HUDEP-2 (cell line): ENCODE measurements at regions not wholly inside any gene's neighbourhood (a gene's known extent, or its start where the extent isn't known, plus 50 kb on each side); places are given as distances from the start of the nearest gene placed in this dataset.

Source experiments
- DNase-seq, 76 experiments: peaks; one replicate each; lab custom pipeline; 2025; ENCODE audit not compliant: unreplicated experiment in 76 of 76; lab: John Stamatoyannopoulos, UW

DNA sequence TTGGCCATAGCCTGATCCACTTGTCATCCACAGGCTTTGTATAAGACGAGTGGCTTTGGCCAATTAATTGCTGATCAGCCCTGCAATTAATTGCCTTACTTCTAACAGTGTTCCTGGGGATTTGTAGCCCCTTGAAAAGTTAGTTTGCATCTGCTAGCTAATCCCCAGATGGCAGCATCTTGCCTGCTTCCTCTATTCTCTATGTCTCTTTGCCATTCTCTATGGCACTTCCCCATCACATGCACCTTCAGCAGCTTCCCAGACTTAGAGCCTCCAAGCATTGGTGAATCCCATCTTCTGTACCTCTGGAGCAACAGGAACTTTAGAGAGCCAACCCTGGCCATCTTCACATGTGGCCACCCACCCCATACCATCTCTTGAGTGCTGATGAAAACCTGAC, 197.0 kb upstream of the DMAC1 start:
- no peak for DNase-seq

DNA sequence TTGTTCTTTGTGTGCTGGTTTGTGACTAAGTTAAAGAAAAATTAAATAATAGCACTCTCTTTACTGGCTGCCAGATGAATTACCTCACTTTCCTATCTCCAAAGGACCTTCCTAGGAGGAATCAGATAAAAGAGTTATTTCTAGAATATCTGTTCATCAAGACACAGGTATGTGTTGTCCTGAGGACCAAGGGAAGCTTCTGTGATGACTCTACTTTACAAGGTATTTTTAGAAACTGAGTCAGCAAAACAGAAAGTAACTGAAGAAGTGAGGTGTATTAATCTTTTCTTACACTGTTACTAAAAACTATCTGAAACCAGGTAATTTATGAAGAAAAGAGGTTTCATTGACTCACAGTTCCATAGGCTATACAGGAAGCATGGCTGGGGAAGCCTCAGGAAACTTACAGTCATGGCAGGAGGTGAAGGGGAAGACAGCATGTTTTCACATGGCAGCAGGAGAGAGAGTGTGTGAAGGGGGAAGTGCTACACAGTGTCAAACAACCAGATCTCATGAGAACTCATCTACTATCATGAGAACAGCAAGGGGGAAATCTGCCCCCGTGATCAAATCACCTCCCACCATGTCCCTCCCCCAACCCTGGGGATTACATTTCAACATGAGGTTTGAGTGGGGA, 189.2 kb upstream of the DMAC1 start:
- DNase-seq: no peak

DNA sequence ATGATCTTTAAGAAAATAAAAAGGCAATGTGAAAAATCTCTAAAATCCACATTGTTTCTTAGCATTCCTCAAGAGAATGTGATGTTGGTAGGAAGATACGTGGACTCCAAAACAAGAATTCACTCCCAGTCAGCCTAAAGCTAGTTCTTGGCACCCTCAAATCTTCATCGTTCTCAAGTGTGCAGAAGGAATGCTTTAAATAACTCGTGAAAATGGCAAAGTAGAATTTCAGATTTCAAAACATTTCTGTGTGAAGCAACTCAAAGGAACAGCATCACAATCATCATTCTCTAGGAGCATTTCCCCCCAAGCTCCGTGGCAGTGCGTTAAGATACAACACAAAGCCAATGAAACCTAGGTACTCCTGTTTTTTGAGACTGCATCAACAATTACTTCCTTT, 185.1 kb upstream of the DMAC1 start:
- no peak for DNase-seq

DNA sequence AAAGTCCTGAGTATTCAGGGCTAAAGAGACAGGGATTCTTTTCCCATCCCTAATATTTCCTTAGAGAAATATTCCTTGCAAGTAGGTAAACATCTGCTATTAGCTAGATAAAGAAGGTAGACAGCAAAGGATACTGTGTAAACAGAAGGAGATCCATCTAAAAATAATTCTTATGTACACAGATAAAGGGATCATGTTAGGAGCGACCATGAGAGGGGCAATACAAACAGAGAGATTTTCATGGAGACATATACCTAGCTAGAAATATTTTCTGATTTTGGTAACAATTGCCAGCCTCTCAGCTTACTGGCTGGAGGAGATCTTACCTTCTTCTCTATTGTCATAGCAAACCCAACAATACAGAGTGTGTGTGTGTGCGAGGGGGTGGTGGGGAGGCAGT, 184.6 kb upstream of the DMAC1 start:
- no peak for DNase-seq

DNA sequence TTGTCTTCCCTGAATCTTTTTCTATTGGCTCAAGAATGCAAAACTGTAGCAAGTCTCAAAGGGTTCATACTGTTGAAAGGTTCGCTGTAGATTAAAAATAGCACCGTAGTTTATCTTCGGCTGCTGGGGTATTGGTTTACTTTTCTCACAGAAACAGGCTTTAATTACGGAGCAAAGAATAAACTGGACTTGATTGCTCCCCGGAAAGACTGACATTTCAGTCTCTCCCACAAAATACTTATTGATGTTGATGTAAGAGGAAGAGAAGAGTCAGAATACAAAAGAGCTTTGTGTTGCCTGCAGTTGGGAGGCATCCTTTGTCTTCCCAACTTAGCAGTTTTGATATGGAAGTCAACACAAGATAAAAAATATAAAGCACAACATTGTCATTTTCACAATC, 183.9 kb upstream of the DMAC1 start:
- no peak for DNase-seq

DNA sequence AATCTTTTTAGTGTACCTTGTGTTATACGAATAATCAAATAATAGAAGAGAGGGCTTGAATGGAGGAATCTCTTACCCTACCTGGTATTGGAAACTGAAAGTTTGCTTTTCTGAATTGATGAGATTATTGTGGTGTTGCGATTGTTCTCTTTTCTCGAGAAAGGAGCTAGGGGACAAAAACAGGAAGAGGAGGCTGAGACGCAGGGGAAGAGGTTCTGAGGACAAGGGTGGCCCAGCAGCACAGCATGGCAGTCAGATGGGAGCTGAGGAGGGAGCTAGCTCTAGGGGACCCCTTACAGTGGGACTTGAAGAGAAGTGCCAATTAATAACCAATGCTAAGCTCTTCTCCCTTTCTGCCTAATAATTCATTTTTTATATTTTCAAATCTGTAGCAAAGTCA, 183.3 kb upstream of the DMAC1 start:
- DNase-seq: no peak

DNA sequence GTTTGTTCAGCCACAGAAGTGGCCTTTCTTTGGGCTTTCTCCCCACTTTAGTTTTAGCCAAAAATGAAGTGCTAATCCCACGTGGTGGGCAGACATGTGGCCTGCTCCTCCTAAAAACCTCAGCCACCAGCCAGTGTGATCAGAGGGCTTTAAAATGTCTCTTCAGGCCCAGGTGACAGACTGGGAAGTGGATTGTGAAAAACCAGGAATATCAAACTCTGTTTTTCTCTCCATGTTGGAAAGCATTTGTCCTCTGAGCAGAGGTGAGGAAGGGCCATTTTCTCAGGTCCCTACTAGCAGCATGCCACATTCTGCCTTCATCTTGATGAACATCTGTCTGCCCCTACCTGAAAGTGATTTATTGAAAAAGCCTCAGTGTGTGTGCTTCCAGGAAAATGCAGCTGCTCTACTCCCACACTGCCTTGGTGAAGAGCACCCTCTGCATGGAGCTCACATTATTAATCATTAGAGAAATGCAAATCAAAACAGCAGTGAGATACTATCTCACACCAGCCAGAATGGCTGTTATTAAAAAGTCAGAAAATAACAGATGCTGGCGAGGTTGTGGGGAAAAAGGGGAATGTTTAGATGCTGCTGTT, 181.2 kb upstream of the DMAC1 start:
- no peak for DNase-seq

DNA sequence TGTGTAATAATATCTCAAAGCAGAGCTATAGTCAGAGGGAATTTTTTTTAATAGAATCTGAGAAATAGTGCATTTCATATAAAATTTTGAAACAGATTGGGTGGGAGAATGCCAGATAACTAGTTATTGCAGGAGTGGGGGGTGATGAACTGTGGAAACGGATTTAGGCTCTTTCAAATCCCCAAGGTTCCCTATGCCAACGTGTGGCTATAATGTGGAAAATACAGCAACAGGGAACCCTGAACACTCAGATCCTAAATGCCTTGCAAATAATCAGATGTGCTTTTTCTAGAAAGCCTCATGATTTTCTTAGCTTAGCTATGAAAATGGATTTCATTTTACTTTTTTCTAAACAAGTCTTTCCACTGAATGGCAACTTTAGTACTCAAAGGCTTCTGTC, 180.5 kb upstream of the DMAC1 start:
- DNase-seq: no peak

DNA sequence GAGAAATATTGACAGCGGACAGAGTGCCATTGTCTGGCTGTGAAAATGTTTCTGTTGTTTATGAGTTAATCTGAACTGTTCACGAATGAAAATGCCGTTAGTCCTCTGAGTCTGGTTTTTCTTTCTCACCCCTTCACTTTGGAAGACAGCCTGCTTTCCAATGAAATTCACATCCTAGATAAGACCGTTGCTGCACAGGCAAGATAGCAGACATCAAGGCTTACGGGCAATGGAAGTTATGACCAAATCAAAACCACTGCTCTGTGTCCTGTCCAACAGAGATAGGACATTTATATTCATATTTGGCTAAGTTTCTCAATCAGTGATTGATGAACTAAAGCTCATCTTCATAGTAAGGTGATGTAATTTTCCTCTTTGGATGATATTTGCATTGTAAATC, 180.0 kb upstream of the DMAC1 start:
- DNase-seq: peak in 2 of 76 experiments; percentile 1 to 2

DNA sequence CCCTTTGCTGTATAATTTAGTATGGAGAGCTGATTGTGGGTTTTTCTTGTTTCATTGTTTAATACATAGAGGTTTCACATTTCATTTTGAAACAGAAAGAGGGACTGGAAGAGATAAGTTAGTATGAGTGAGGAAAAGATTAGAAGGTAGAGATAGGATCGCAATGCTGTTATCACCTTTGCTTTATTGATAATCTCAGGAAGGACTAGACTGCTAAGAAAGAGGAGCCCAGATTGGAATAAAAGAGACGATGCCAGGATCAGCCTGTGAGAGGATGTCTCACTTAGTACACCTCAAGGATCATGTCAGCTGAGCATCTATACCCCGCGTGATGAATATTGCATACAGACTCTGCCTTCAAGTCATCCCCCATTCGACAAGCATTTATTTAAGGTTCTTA, 178.0 kb upstream of the DMAC1 start:
- DNase-seq: no peak

DNA sequence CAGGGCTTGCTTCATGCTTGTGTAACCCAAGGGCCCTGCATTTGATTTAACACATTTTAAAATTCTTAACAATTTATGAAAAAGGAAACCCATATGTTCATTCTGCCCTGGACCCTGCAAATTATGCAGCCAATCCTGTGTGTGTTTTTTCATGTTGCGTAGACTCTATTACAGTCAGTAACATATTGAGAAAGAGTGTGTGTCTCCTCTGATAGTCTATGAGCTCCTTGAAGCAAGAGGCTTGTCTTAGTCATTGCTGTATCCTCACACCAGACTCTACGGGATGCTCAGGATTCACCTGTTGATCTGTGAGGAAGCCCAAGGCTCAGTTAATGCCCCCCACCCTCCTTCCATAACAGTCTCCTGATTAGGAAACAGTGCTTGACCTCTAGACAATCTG, 177.3 kb upstream of the DMAC1 start:
- no peak for DNase-seq

DNA sequence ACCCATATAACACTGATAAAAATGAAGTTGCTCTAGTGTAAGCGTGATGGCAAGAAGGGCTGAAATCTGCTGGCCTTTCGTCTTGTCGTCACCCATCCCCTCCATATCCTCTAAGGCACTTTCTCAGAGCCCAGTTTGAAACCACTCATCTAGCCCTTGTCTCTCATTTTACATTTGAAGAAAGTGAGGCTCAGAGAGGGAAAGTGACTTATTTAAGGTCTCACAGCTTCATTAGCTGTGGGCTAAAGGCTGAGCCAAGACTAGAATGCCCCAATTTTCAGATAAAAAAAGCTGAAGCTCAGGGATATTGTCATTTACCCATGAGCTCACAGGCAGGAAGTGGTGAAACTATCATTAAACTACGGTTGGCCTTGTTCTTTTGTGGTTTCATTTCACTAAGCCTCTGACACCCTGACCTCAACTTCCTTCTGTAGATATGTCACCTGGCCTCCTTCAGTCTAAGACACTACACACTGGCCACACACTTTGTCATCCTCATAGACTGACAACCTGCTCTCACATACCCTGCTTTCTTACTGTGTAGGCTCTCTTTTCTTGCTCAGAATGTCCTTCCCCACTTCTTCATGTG, 176.7 kb upstream of the DMAC1 start:
- DNase-seq: no peak

DNA sequence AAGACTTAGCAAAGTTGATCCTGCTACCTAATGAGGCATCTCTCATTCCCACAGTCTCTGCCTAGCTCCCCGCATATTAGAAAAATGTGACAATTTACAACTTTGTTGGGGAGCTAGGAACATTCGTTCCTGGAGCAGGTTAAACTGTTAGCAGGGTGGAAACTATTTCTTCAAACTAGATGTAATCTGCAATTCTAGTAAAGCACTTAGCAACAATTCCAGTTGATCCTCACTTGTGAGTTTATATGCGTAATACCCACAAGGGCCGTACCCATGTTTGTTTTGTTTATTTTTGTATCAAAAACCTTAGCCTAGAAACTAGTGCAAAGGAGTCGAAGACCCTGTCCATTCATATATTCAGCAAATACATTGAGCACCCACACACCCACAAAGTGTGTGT, 175.8 kb upstream of the DMAC1 start:
- DNase-seq: no peak

DNA sequence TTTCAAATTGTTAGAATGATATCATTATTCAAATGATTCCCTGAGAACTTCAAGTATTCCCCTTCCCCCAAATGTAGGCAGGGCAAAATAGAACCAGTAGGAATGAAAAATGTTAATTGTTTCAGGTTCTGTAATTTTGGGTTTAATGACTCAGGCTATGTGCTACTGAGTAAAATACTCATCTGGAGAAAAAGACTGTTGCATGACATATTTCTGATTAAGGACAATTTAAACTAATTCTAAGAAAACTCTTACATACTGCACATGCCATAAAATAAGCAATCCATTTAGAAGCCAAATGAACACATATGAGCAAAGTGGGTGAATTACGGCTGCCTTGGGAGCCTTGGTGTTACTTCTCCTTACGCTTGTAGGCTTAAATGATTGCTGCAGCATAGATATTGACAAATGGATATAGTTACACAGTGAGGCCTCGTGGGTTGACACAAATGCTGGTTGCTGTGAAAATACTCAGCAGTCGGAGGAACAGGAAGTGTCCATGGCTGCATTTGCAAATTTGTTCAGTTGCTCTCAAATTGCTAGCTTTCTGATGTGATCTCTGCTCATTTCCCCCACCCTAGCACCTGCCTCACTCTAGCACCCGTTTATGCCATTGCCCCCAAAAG, 174.9 kb upstream of the DMAC1 start:
- DNase-seq: no peak

DNA sequence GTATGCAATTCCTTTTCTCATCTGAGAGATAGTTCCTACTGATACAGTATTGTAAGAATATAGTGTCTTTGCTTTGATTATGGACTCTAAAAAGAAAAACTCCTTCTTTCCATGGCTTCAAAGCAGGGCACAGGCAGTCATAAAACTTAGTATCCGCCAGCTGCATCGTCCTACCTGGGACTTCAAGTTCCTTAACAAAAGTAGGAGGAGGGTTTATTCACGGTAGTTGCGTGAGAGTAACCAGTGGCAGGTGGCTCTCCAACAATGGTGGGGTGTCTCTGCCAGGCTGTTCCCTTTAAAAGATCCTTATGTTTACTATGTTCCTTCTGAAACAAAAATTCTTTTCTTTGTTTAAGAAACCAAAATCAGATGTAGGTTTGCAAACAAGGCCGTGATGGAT, 173.5 kb upstream of the DMAC1 start:
- no peak for DNase-seq

DNA sequence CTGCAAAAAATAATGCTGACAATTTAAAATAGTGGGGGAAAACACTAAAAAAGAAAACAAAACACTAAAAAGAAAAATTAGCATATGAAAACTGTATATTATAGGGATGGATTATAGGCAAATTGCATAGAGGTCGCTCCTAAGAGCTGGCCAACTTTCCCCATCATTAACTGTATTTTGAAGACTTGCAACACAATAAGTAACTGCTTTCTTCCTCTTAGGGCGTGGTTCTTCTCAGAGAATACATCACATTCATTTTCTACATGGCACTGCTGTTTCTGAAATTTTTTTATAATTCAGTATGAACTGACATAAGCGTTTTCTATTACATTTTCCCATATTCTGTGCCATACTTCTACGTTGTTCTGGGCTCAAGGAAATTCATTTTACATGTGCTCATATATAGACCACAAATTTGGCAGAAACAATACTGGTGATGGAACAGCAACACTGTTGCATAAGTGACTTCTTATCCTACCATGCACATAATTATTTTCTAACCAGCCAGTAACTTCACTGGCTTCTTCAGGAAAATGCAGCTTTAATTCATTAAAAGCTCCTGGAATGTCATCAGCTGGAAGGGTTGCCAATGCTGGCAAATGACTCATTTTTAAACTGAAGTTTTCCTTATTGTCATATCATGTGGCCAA, 171.2 kb upstream of the DMAC1 start:
- DNase-seq: no peak

DNA sequence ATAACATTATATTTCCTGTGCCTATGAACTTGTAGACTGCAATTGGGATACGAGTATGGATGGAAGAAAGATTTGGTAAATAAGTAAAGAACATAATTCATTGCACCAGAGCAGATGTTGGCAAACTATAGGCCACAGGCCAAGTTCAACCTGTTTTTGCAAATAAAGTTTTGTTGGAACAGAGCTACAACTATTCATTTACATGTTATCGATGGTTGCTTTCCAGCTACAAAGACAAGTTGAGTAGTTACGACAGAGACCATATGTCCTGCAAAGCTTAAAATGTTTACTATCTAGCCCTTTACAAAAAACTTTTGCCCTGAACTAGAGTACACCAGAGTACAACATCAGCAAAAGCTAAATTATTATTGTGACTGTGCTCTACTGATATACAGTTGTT, 169.1 kb upstream of the DMAC1 start:
- DNase-seq: no peak

DNA sequence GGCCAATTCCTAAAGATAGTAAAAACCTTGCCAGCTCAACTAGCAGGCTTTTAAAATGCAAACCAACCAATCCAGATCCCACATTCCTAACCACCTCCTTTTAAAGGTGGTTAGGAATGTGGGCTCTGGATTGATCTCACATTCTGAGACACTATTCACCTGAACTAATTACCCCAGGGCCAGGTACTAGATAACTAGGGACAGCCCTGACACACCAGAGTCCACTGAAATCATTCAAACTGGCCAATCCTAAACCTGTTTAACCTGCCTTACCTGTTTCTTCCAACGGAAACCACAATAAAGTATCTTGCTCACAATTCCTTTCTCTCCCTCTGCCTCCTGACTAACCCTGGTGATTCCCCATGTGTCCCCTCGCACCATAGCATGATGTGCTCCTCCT, 168.3 kb upstream of the DMAC1 start:
- DNase-seq: no peak

DNA sequence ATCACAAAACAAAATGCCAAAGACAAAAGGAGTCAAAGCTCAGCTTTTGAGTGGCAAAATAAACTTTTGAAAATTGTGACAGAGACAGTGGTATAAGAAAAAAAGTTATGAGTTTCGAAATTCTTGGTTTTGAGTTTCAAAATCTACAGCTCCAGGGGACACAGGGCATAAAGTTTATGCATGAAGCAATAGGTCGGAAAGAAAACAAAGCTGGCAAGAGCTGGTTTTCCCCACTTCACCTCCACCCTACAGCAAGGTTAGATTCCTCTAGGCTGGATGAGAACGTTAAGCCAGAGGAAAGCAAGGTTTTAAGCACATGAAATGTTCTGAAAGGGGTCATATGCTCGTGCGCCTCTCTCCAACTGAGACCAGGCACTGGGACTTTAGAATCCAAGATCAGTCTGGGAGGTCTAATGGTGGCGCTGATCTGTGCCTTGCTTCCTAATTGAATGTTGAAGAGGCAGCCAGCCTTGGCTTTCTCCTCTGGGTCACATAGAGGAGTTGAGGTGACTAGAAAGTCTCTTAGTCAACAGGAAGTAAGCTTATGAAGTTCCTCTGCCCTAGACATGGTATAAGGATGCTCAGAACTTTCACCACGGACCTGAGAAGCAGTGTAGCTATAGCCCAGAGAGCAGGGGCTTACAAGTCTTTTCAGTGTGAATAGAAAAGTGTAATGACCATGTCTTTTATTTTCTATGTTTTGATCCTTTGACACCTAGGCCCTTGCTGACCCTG, 167.7 kb upstream of the DMAC1 start:
- no peak for DNase-seq

DNA sequence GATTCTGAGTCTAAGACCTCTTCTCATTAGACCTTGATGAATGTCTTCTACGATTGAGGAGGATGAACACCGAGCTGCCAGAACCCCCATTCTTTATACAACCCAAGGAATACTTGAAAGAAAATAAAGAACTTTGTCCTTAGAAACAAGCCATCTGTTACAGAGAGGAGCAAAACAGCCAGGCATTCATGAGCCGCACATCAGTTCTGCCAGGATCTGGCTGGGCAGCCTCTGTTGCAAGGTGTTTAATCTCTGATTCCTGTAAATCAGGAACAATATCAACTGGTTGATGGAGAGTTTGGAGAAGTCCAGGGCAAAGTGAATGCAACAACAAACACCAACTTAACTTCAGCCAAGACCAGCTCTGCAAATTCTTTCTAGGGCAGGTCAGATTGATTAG, 165.5 kb upstream of the DMAC1 start:
- DNase-seq: no peak

DNA sequence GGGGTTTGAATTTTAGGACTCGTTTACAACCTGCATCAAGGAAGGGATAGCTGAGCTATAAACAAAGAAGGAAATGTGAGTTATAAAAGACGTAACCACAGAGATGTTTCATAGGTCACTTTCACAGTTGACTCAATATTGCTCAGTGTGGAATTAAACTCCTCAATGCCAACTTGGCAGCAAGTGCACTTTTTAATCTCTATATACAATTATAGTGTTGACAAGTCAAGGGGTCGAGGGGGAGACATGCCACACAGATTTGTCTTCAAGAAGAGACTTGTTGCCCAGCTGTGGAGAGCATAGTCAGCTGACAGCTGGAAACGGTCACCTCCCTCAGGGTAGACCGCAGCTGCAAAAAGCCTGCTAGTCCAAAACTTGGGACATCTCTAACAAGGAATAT, 163.4 kb upstream of the DMAC1 start:
- DNase-seq: no peak
